Mesenchymal stem cell (in vitro differentiated cells and primary cell): ENCODE measurements at regions not wholly inside any gene's neighbourhood (a gene's known extent, or its start where the extent isn't known, plus 50 kb on each side); places are given as distances from the start of the nearest gene placed in this dataset.
A peak's percentile ranks its signal among the peaks of the same experiment; 100 is the strongest.
"Not testable (repeated sequence)": the region's sequence is repeated elsewhere in the genome, so short reads cannot be mapped to it uniquely, and the experiment has no call there.

Source experiments
- DNase-seq: peaks from one replicate; pipeline ENCODE4 v3.0.0-alpha.2; 2013
- H2AFZ ChIP-seq: one replicate; pipeline ENCODE4 v1.6.1; 2013; ENCODE audit warnings: low read depth, mild to moderate bottlenecking, control low read depth, inconsistent platforms, low read length, moderate library complexity
- H2AK5ac ChIP-seq: 2 replicates; pipeline ENCODE4 v1.6.1; 2013; ENCODE audit warnings: low read length, moderate library complexity, mild to moderate bottlenecking, inconsistent platforms; ENCODE audit not compliant: severe bottlenecking
- H2BK120ac ChIP-seq: one replicate; pipeline ENCODE4 v1.6.1; 2013; ENCODE audit warnings: low read depth, mild to moderate bottlenecking, inconsistent platforms, low read length, moderate library complexity
- H2BK12ac ChIP-seq, 2 experiments: one replicate each; pipeline ENCODE4 v1.6.1; 2013; ENCODE audit warnings: inconsistent platforms in 2 of 2, low read length in 2 of 2, mild to moderate bottlenecking in 2 of 2, moderate library complexity in 2 of 2, control low read depth in 1 of 2
- H2BK15ac ChIP-seq: one replicate; pipeline ENCODE4 v1.6.1; 2013; ENCODE audit warnings: mild to moderate bottlenecking, low read depth, inconsistent platforms; ENCODE audit not compliant: poor library complexity, severe bottlenecking
- H2BK5ac ChIP-seq: 2 replicates; pipeline ENCODE4 v1.6.1; 2013; ENCODE audit warnings: low read depth, mild to moderate bottlenecking, low read length, control low read depth, inconsistent platforms; ENCODE audit not compliant: poor library complexity, severe bottlenecking
- H3K14ac ChIP-seq, 2 experiments: one replicate each; pipeline ENCODE4 v1.6.1; 2013; ENCODE audit warnings: inconsistent platforms in 2 of 2, low read length in 2 of 2, control low read depth in 1 of 2, mild to moderate bottlenecking in 1 of 2, moderate library complexity in 1 of 2
- H3K18ac ChIP-seq, 2 experiments: one replicate each; pipeline ENCODE4 v1.6.1; 2013; ENCODE audit warnings: inconsistent platforms in 2 of 2, low read length in 2 of 2, control low read depth in 1 of 2, low read depth in 1 of 2, mild to moderate bottlenecking in 1 of 2
- H3K23ac ChIP-seq, 2 experiments: one replicate each; pipeline ENCODE4 v1.6.1; 2013; ENCODE audit warnings: inconsistent platforms in 2 of 2, low read length in 2 of 2, mild to moderate bottlenecking in 2 of 2, moderate library complexity in 2 of 2, control low read depth in 1 of 2
- H3K27ac ChIP-seq: 2 replicates; pipeline ENCODE4 v1.5.1; 2013; ENCODE audit warnings: mild to moderate bottlenecking, moderate library complexity, low read length, control low read depth, inconsistent platforms; ENCODE audit not compliant: poor library complexity, severe bottlenecking
- H3K27me3 ChIP-seq, 2 experiments: 2 replicates each; pipeline versions ENCODE4 v1.6.1 to v1.7.0; 2013; ENCODE audit warnings: low read length in 2 of 2, mild to moderate bottlenecking in 2 of 2, moderate library complexity in 2 of 2, control low read depth in 1 of 2, inconsistent platforms in 1 of 2; ENCODE audit not compliant: control insufficient read depth in 1 of 2, insufficient read depth in 1 of 2
- H3K36me3 ChIP-seq, 2 experiments: 2 replicates each; pipeline versions ENCODE4 v1.6.1 to v1.7.0; 2013; ENCODE audit warnings: low read length in 2 of 2, control low read depth in 1 of 2, inconsistent platforms in 1 of 2, low read depth in 1 of 2, mild to moderate bottlenecking in 1 of 2; ENCODE audit not compliant: insufficient read depth in 2 of 2, control insufficient read depth in 1 of 2
- H3K4ac ChIP-seq, 2 experiments: one replicate each; pipeline ENCODE4 v1.6.1; 2013; ENCODE audit warnings: inconsistent platforms in 2 of 2, low read length in 2 of 2, mild to moderate bottlenecking in 2 of 2, moderate library complexity in 2 of 2, control low read depth in 1 of 2, low read depth in 1 of 2
- H3K4me1 ChIP-seq: 2 replicates; pipeline ENCODE4 v1.6.1; 2013; ENCODE audit warnings: low read depth, low read length, control low read depth; ENCODE audit not compliant: control insufficient read depth, insufficient read depth
- H3K4me2 ChIP-seq: 2 replicates; pipeline ENCODE4 v1.6.1; 2013; ENCODE audit warnings: low read length, mild to moderate bottlenecking, inconsistent platforms; ENCODE audit not compliant: poor library complexity, severe bottlenecking
- H3K4me3 ChIP-seq, 2 experiments: 2 replicates each; pipeline versions ENCODE4 v1.5.1 to v1.7.0; 2013; ENCODE audit warnings: low read length in 2 of 2, mild to moderate bottlenecking in 2 of 2, control low read depth in 1 of 2, low read depth in 1 of 2; ENCODE audit not compliant: insufficient read depth in 1 of 2
- H3K79me1 ChIP-seq: replicated peaks from 2 replicates; pipeline ENCODE4 v1.6.1; 2013; ENCODE audit warnings: mild to moderate bottlenecking, control low read depth, low read length, inconsistent platforms; ENCODE audit not compliant: poor library complexity, severe bottlenecking
- H3K9ac ChIP-seq: 2 replicates; pipeline ENCODE4 v1.7.0; 2013; ENCODE audit warnings: mild to moderate bottlenecking, low read length, moderate library complexity
- H3K9me3 ChIP-seq: 2 replicates; pipeline ENCODE4 v1.7.0; 2013; ENCODE audit warnings: mild to moderate bottlenecking, low read length; ENCODE audit not compliant: control insufficient read depth
- H4K8ac ChIP-seq: one replicate; pipeline ENCODE4 v1.6.1; 2013; ENCODE audit warnings: inconsistent platforms, mild to moderate bottlenecking, low read length, moderate library complexity
- H4K91ac ChIP-seq: one replicate; pipeline ENCODE4 v1.6.1; 2013; ENCODE audit warnings: mild to moderate bottlenecking, low read length, inconsistent platforms
- WGBS: methylation state at CpG from one replicate; pipeline ENCODE4 v1.1.7; 2013; ENCODE audit warnings: mixed read lengths; 5-methylcytosine and 5-hydroxymethylcytosine counted together

DNA sequence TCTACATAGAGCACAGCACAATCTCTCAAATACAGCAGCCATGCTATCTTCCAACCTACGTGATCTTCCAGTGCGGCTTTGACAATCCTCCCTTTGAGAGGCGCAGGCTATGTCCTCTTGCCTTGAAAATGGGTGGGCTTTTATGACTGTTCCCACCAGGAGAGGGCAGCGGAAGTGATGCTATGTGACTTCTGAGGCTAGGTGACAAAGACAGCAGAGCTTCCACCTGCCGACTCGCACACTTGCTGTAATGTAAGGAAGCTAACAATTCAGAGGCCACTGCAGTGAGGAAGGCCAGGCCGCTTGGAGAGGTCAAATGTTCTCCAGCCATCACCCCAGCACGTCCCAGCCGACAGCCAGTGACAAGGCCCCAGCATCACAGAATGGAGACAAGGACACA is 65.8 kb downstream of the MRPL57 start:
- Histone ChIP-seq H2AK5ac (no peak overlapping the region), H2BK12ac (no peak overlapping the region), H3K27me3 (peaks cover 0 to under 1% of the 10 kb centered on the region in 2 experiments), H4K91ac (no peak overlapping the region), H2AFZ (no peak overlapping the region), H3K4me1 (no peaks in the 10 kb centered on the region), H3K36me3 (no peaks in the 10 kb centered on the region), H3K23ac (no peak overlapping the region), H3K4ac (no peak overlapping the region), H3K4me3 (no peak overlapping the region), H3K79me1 (no peaks in the 10 kb centered on the region), H3K9me3 (no peaks in the 10 kb centered on the region), H3K9ac (no peak overlapping the region), H3K27ac (no peak overlapping the region), H4K8ac (no peak overlapping the region), H3K18ac (no peak overlapping the region), H3K4me2 (no peak overlapping the region), H2BK120ac (no peak overlapping the region), H2BK5ac (no peak overlapping the region), H3K14ac (no peak overlapping the region), H2BK15ac (no peak overlapping the region)
- no peak for DNase-seq
- 60% methylated on average over 9 of the region's 9 CpGs for whole genome bisulfite sequencing

- H2BK15ac ChIP-seq: no peak overlapping the region
- DNase-seq: no peak
- no peak overlapping the region for H2BK120ac ChIP-seq
- peak overlapping the region; percentile 27 for H3K9ac ChIP-seq
- no peak overlapping the region for H2BK12ac ChIP-seq
- no peak overlapping the region for H3K27ac ChIP-seq
- no peak overlapping the region for H3K4ac ChIP-seq
- no peaks in the 10 kb centered on the region for H3K4me1 ChIP-seq
- no peaks in the 10 kb centered on the region for H3K36me3 ChIP-seq
- WGBS: 79% methylated on average over 19 of the region's 20 CpGs
- H2AFZ ChIP-seq: no peak overlapping the region
- H4K8ac ChIP-seq: no peak overlapping the region
- H3K18ac ChIP-seq: no peak overlapping the region
- H3K9me3 ChIP-seq: no peaks in the 10 kb centered on the region
- H3K79me1 ChIP-seq: no peaks in the 10 kb centered on the region
- H3K4me2 ChIP-seq: no peak overlapping the region
- peaks cover 0 to 11% of the 10 kb centered on the region in 2 experiments for H3K27me3 ChIP-seq
- no peak overlapping the region for H3K14ac ChIP-seq
- H2BK5ac ChIP-seq: no peak overlapping the region
- no peak overlapping the region for H2AK5ac ChIP-seq
- no peak overlapping the region for H4K91ac ChIP-seq
- H3K23ac ChIP-seq: no peak overlapping the region
- no peak overlapping the region for H3K4me3 ChIP-seq
Observed at GRCh38 chr13:21243045-21243897, 66.8 kb downstream of the MRPL57 start.

DNA sequence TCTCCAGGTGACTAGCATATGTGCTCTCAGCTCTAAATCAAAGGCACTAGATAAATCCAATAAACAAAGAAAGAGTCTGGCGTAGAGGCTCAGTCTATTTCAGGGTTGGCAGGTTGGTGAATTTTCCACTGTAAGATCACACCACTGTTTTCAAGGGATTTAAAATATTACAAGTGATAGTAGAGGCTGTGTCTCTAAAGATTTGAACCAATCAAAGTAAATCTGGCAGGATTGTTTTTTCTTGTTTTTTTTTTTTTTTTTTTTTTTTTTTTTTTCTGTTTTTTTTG is 67.4 kb downstream of the MRPL57 start:
- no CpG with 5 or more reads among the region's 1 CpG for WGBS
- H4K91ac ChIP-seq: not testable (repeated sequence)

GRCh38 chr13:21246761-21247452 is 70.4 kb downstream of the MRPL57 start:
- H3K4me1 ChIP-seq: no peaks in the 10 kb centered on the region
- no peaks in the 10 kb centered on the region for H3K9me3 ChIP-seq
- no peak overlapping the region for H3K23ac ChIP-seq
- no peak overlapping the region for H2BK5ac ChIP-seq
- no peak overlapping the region for H2BK12ac ChIP-seq
- 76% methylated on average over 8 of the region's 10 CpGs for WGBS
- no peak overlapping the region for H3K4ac ChIP-seq
- no peak overlapping the region for H3K27ac ChIP-seq
- no peak overlapping the region for H2AK5ac ChIP-seq
- H3K18ac ChIP-seq: no peak overlapping the region
- no peaks in the 10 kb centered on the region for H3K36me3 ChIP-seq
- no peak overlapping the region for H3K4me3 ChIP-seq
- H2AFZ ChIP-seq: no peak overlapping the region
- no peaks in the 10 kb centered on the region for H3K79me1 ChIP-seq
- H2BK120ac ChIP-seq: no peak overlapping the region
- H3K9ac ChIP-seq: no peak overlapping the region
- H2BK15ac ChIP-seq: no peak overlapping the region
- no peak overlapping the region for H4K91ac ChIP-seq
- DNase-seq: no peak
- H4K8ac ChIP-seq: no peak overlapping the region
- no peak overlapping the region for H3K14ac ChIP-seq
- peaks cover 0 to 16% of the 10 kb centered on the region in 2 experiments for H3K27me3 ChIP-seq
- no peak overlapping the region for H3K4me2 ChIP-seq

More for the DNA sequence above, 67.4 kb downstream of the MRPL57 start:
- not testable (repeated sequence) for H3K4me2 ChIP-seq, H3K9me3 ChIP-seq, H2AFZ ChIP-seq, H2AK5ac ChIP-seq, H3K36me3 ChIP-seq, H3K4ac ChIP-seq, H3K27ac ChIP-seq, H4K8ac ChIP-seq, H3K9ac ChIP-seq, H2BK120ac ChIP-seq, H3K14ac ChIP-seq, H3K4me3 ChIP-seq, H3K79me1 ChIP-seq, DNase-seq, H3K4me1 ChIP-seq, H3K23ac ChIP-seq, H2BK5ac ChIP-seq, H3K18ac ChIP-seq, H2BK12ac ChIP-seq, H2BK15ac ChIP-seq
- H3K27me3 ChIP-seq: peaks cover 0 to 16% of the 10 kb centered on the region in 2 experiments
